ENCODE measurements at regions not wholly inside any gene's neighbourhood (a gene's known extent, or its start where the extent isn't known, plus 50 kb on each side); places are given as distances from the start of the nearest gene placed in this dataset.

GRCh38 chr3:189557824-189558223, 73.4 kb upstream of the TP63 start:
- WGBS, 2 donors: 95% methylated on average over 3 of the region's 3 CpGs
- no peaks in the 10 kb centered on the region for H3K9me3 ChIP-seq
- H3K4me1 ChIP-seq: no peaks in the 10 kb centered on the region
- no peaks in the 10 kb centered on the region for H3K27me3 ChIP-seq
- intact Hi-C loops (cut with DNase I): no loop called here
- TF ChIP-seq POLR2A (IDR thresholded peaks at IDR 0.05) (no peak), CTCF (IDR thresholded peaks at IDR 0.05) (no peak)
- no peaks in the 10 kb centered on the region for H3K36me3 ChIP-seq
- no peak for DNase-seq
- H3K4me3 ChIP-seq (replicated peaks in 1 of 3): no peak overlapping the region
- no peak overlapping the region for H3K27ac ChIP-seq

- Histone ChIP-seq H3K4me1 (no peaks in the 10 kb centered on the region), H3K9me3 (no peaks in the 10 kb centered on the region), H3K36me3 (no peaks in the 10 kb centered on the region), H3K27ac (no peak overlapping the region), H3K4me3 (replicated peaks in 1 of 3) (no peak overlapping the region), H3K27me3 (no peaks in the 10 kb centered on the region)
- WGBS, 2 donors: 94 to 96% methylated on average over 2 of the region's 2 CpGs
- no peak for DNase-seq
- intact Hi-C loops (cut with DNase I): no loop called here
- TF ChIP-seq POLR2A (IDR thresholded peaks at IDR 0.05) (no peak), CTCF (IDR thresholded peaks at IDR 0.05) (no peak)
Observed at GRCh38 chr3:189561256-189561655, 69.9 kb upstream of the TP63 start.

GRCh38 chr3:189563853-189564563, 67.2 kb upstream of the TP63 start:
- intact Hi-C loops (cut with DNase I): no loop called here
- WGBS, 2 donors: 62 to 66% methylated on average over 6 of the region's 6 CpGs
- no peak overlapping the region for H3K4me3 ChIP-seq (replicated peaks in 1 of 3)
- no peaks in the 10 kb centered on the region for H3K4me1 ChIP-seq
- no peaks in the 10 kb centered on the region for H3K9me3 ChIP-seq
- DNase-seq: no peak
- H3K36me3 ChIP-seq: no peaks in the 10 kb centered on the region
- H3K27me3 ChIP-seq: no peaks in the 10 kb centered on the region
- no peak for TF ChIP-seq POLR2A (IDR thresholded peaks at IDR 0.05)
- no peak overlapping the region for H3K27ac ChIP-seq

- 86 to 88% methylated on average over 2 of the region's 2 CpGs for WGBS, 2 donors
- DNase-seq: no peak
Observed at GRCh38 chr3:189566550-189567130, 64.5 kb upstream of the TP63 start.

GRCh38 chr3:189567322-189567721, 63.9 kb upstream of the TP63 start:
- no peak for DNase-seq
- Histone ChIP-seq H3K36me3 (no peaks in the 10 kb centered on the region), H3K9me3 (no peaks in the 10 kb centered on the region), H3K4me1 (no peaks in the 10 kb centered on the region), H3K4me3 (replicated peaks in 1 of 3) (no peak overlapping the region), H3K27me3 (no peaks in the 10 kb centered on the region), H3K27ac (no peak overlapping the region)
- intact Hi-C loops (cut with DNase I): no loop called here
- 94 to 96% methylated on average over 2 of the region's 2 CpGs for WGBS, 2 donors
- TF ChIP-seq CTCF (IDR thresholded peaks at IDR 0.05): no peak
- no peak for TF ChIP-seq POLR2A (IDR thresholded peaks at IDR 0.05)

More at GRCh38 chr3:189566550-189567130, 64.5 kb upstream of the TP63 start:
- H3K9me3 ChIP-seq: no peaks in the 10 kb centered on the region
- H3K27ac ChIP-seq: no peak overlapping the region
- H3K27me3 ChIP-seq: no peaks in the 10 kb centered on the region
- H3K4me1 ChIP-seq: no peaks in the 10 kb centered on the region
- H3K4me3 ChIP-seq (replicated peaks in 1 of 3): no peak overlapping the region
- no peaks in the 10 kb centered on the region for H3K36me3 ChIP-seq
- TF ChIP-seq CTCF (IDR thresholded peaks at IDR 0.05) (no peak), POLR2A (IDR thresholded peaks at IDR 0.05) (no peak)
- intact Hi-C loops (cut with DNase I): no loop called here
